ENCODE measurements at regions not wholly inside any gene's neighbourhood (a gene's known extent, or its start where the extent isn't known, plus 50 kb on each side); places are given as distances from the start of the nearest gene placed in this dataset.
A peak's percentile ranks its signal among the peaks of the same experiment; 100 is the strongest.

DNA sequence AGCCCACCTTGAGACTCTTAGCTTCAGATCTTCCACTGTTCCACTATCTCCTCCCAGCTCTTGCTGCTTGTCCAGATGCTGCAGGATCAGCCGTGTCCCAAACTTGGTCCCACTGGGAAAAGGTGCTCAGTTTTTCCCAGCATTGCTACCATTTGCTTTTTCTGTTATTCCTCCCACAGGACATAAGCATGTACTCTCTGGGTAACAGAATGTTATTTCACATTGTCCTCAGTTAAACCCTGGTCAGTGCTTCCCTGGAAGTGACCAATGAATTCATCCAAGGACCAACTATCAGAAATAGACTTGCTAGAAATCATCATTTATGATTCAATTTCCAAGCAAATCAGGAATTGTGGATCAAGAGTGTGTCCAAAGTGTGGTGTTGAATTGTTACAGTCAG lies 179.2 kb upstream of the ZNF32 start:
- H3K27ac ChIP-seq (ENCODE audit: low read depth, low read length), result no peak overlapping the region
- no peaks in the 10 kb centered on the region for H3K27me3 ChIP-seq (ENCODE audit: control insufficient read depth in 1 of 2, insufficient read depth in 2 of 2, low read length in 2 of 2)
- peaks cover 4% of the 10 kb centered on the region for H3K4me1 ChIP-seq (ENCODE audit: insufficient read depth, low read length)

GRCh38 chr10:43825984-43826383 lies 177.3 kb upstream of the ZNF32 start:
- H3K36me3 ChIP-seq (ENCODE audit: insufficient read depth, low read length), result no peaks in the 10 kb centered on the region
- H3K4me3 ChIP-seq (ENCODE audit: low read depth in 1 of 2, low read length in 2 of 2), result no peak overlapping the region
- H3K4me1 ChIP-seq (ENCODE audit: insufficient read depth, low read length), result peaks cover 5% of the 10 kb centered on the region
- no peak overlapping the region for H3K27ac ChIP-seq (ENCODE audit: low read depth, low read length)
- H3K27me3 ChIP-seq (ENCODE audit: control insufficient read depth in 1 of 2, insufficient read depth in 2 of 2, low read length in 2 of 2), result no peaks in the 10 kb centered on the region
- H3K9ac ChIP-seq (ENCODE audit: low read length), result no peak overlapping the region
- no peaks in the 10 kb centered on the region for H3K9me3 ChIP-seq (ENCODE audit: low read length)

More for the DNA sequence above, 179.2 kb upstream of the ZNF32 start:
- no peak overlapping the region for H3K4me3 ChIP-seq (ENCODE audit: low read depth in 1 of 2, low read length in 2 of 2)
- no peaks in the 10 kb centered on the region for H3K36me3 ChIP-seq (ENCODE audit: insufficient read depth, low read length)
- no peaks in the 10 kb centered on the region for H3K9me3 ChIP-seq (ENCODE audit: low read length)
- no peak overlapping the region for H3K9ac ChIP-seq (ENCODE audit: low read length)

GRCh38 chr10:43825421-43825820 lies 176.7 kb upstream of the ZNF32 start:
- H3K9me3 ChIP-seq (ENCODE audit: low read length), result no peaks in the 10 kb centered on the region
- H3K27ac ChIP-seq (ENCODE audit: low read depth, low read length), result no peak overlapping the region
- H3K4me1 ChIP-seq (ENCODE audit: insufficient read depth, low read length), result peaks cover 5% of the 10 kb centered on the region
- H3K4me3 ChIP-seq (ENCODE audit: low read depth in 1 of 2, low read length in 2 of 2), result no peak overlapping the region
- H3K36me3 ChIP-seq (ENCODE audit: insufficient read depth, low read length), result no peaks in the 10 kb centered on the region
- H3K27me3 ChIP-seq (ENCODE audit: control insufficient read depth in 1 of 2, insufficient read depth in 2 of 2, low read length in 2 of 2), result no peaks in the 10 kb centered on the region
- H3K9ac ChIP-seq (ENCODE audit: low read length), result no peak overlapping the region

DNA sequence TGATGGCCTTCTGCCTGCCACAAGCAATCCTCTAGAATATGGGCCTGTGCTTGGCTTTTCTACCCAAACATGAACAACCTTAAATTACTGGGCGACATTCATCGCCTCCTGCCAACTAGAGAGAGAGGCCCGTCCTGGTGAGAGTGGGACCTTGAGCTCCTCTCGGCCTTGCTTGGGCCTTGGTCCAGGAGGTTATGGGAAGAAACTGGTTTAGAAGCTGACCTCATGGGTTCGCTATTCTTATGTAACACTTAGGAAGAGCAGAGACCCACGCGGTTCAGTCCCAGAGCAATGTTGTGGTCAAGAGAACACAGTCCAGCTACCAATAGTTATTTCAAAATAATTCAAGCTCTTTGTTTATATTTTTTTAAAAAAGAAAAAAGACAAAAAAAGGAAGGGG lies 176.3 kb upstream of the ZNF32 start:
- Histone ChIP-seq H3K4me1 (ENCODE audit: insufficient read depth, low read length) (peaks cover 5% of the 10 kb centered on the region), H3K9me3 (ENCODE audit: low read length) (no peaks in the 10 kb centered on the region), H3K9ac (ENCODE audit: low read length) (no peak overlapping the region), H3K27me3 (ENCODE audit: control insufficient read depth in 1 of 2, insufficient read depth in 2 of 2, low read length in 2 of 2) (no peaks in the 10 kb centered on the region), H3K36me3 (ENCODE audit: insufficient read depth, low read length) (no peaks in the 10 kb centered on the region), H3K27ac (ENCODE audit: low read depth, low read length) (peak overlapping the region; percentile 3), H3K4me3 (ENCODE audit: low read depth in 1 of 2, low read length in 2 of 2) (no peak overlapping the region)

- Histone ChIP-seq H3K4me3 (ENCODE audit: low read depth in 1 of 2, low read length in 2 of 2) (no peak overlapping the region), H3K9ac (ENCODE audit: low read length) (no peak overlapping the region), H3K27ac (ENCODE audit: low read depth, low read length) (peak overlapping the region; percentile 51), H3K36me3 (ENCODE audit: insufficient read depth, low read length) (no peaks in the 10 kb centered on the region), H3K9me3 (ENCODE audit: low read length) (no peaks in the 10 kb centered on the region), H3K4me1 (ENCODE audit: insufficient read depth, low read length) (peaks cover 5% of the 10 kb centered on the region), H3K27me3 (ENCODE audit: control insufficient read depth in 1 of 2, insufficient read depth in 2 of 2, low read length in 2 of 2) (no peaks in the 10 kb centered on the region)
Observed at GRCh38 chr10:43822631-43823580, 174.2 kb upstream of the ZNF32 start.

DNA sequence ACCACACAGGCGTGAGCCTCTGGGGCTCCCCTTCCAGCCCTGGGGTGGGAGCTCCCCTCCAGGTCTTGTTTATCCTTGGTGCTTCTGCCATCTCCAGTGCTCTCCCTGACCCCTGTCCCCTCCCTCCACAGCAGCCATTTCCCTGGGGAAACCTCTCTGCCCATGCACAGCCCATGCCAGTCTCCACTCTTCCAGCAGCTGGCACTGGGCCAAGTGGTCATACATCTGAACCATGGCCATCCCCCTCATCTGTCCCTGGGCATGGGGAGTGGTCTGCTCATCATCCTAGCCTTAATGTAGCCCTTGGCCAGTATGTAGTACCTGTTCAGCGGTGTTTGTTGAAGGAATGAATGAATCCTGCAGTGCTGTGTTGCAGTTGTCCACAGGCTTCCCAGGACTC lies 172.4 kb upstream of the ZNF32 start:
- H3K9me3 ChIP-seq (ENCODE audit: low read length), result no peaks in the 10 kb centered on the region
- H3K9ac ChIP-seq (ENCODE audit: low read length), result no peak overlapping the region
- no peaks in the 10 kb centered on the region for H3K27me3 ChIP-seq (ENCODE audit: control insufficient read depth in 1 of 2, insufficient read depth in 2 of 2, low read length in 2 of 2)
- no peak overlapping the region for H3K27ac ChIP-seq (ENCODE audit: low read depth, low read length)
- H3K4me1 ChIP-seq (ENCODE audit: insufficient read depth, low read length), result peaks cover 12% of the 10 kb centered on the region
- H3K4me3 ChIP-seq (ENCODE audit: low read depth in 1 of 2, low read length in 2 of 2), result no peak overlapping the region
- no peaks in the 10 kb centered on the region for H3K36me3 ChIP-seq (ENCODE audit: insufficient read depth, low read length)

GRCh38 chr10:43820663-43821062 lies 172.0 kb upstream of the ZNF32 start:
- Histone ChIP-seq H3K27ac (ENCODE audit: low read depth, low read length) (no peak overlapping the region), H3K9ac (ENCODE audit: low read length) (no peak overlapping the region), H3K36me3 (ENCODE audit: insufficient read depth, low read length) (no peaks in the 10 kb centered on the region), H3K9me3 (ENCODE audit: low read length) (no peaks in the 10 kb centered on the region), H3K4me1 (ENCODE audit: insufficient read depth, low read length) (peaks cover 12% of the 10 kb centered on the region), H3K4me3 (ENCODE audit: low read depth in 1 of 2, low read length in 2 of 2) (no peak overlapping the region), H3K27me3 (ENCODE audit: control insufficient read depth in 1 of 2, insufficient read depth in 2 of 2, low read length in 2 of 2) (no peaks in the 10 kb centered on the region)

GRCh38 chr10:43819464-43820230 lies 171.0 kb upstream of the ZNF32 start:
- Histone ChIP-seq H3K9ac (ENCODE audit: low read length) (no peak overlapping the region), H3K4me3 (ENCODE audit: low read depth in 1 of 2, low read length in 2 of 2) (no peak overlapping the region), H3K36me3 (ENCODE audit: insufficient read depth, low read length) (no peaks in the 10 kb centered on the region), H3K9me3 (ENCODE audit: low read length) (no peaks in the 10 kb centered on the region), H3K4me1 (ENCODE audit: insufficient read depth, low read length) (peaks cover 12% of the 10 kb centered on the region), H3K27ac (ENCODE audit: low read depth, low read length) (no peak overlapping the region), H3K27me3 (ENCODE audit: control insufficient read depth in 1 of 2, insufficient read depth in 2 of 2, low read length in 2 of 2) (no peaks in the 10 kb centered on the region)

DNA sequence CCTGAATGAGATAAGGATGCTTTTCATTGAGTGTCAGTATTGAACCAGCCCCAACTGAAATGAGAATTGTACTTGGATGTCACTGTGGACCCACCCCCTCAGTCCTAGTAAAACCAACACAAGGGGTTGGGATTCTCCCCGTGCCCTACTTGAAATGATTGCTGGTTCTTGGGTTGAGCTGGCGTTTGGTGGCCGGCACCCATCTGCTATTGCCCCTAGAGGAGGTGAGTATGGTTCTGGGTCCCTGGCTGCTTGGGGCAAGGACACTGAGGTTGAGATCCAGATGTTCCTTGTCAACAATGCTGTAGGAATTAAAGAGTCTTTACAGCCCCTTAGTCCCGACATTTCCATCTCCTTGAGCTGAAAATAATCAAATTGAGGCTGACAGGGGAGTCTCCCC lies 170.0 kb upstream of the ZNF32 start:
- no peaks in the 10 kb centered on the region for H3K36me3 ChIP-seq (ENCODE audit: insufficient read depth, low read length)
- no peak overlapping the region for H3K9ac ChIP-seq (ENCODE audit: low read length)
- no peaks in the 10 kb centered on the region for H3K9me3 ChIP-seq (ENCODE audit: low read length)
- H3K4me3 ChIP-seq (ENCODE audit: low read depth in 1 of 2, low read length in 2 of 2), result no peak overlapping the region
- peaks cover 12% of the 10 kb centered on the region for H3K4me1 ChIP-seq (ENCODE audit: insufficient read depth, low read length)
- no peaks in the 10 kb centered on the region for H3K27me3 ChIP-seq (ENCODE audit: control insufficient read depth in 1 of 2, insufficient read depth in 2 of 2, low read length in 2 of 2)
- no peak overlapping the region for H3K27ac ChIP-seq (ENCODE audit: low read depth, low read length)

DNA sequence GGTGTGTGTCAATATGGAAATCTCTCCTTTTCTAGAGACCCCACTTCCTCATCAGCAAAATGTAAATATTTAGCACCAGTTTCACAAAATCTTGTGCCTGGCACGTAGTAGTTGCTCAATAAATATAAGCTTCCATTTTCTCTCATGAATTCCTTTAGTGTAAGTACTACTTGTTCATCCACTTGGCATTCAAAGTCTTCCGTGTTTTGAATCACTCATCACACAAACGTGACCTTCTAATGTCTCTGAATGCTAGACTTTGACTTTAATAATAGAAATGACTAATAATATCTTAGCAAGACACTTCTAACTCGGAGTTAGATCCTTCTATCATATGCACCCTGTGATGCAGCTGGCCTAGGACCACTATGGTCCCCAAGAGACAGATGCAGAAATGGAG lies 168.7 kb upstream of the ZNF32 start:
- H3K27me3 ChIP-seq (ENCODE audit: control insufficient read depth in 1 of 2, insufficient read depth in 2 of 2, low read length in 2 of 2), result no peaks in the 10 kb centered on the region
- H3K9me3 ChIP-seq (ENCODE audit: low read length), result no peaks in the 10 kb centered on the region
- no peak overlapping the region for H3K4me3 ChIP-seq (ENCODE audit: low read depth in 1 of 2, low read length in 2 of 2)
- no peaks in the 10 kb centered on the region for H3K36me3 ChIP-seq (ENCODE audit: insufficient read depth, low read length)
- H3K9ac ChIP-seq (ENCODE audit: low read length), result no peak overlapping the region
- H3K4me1 ChIP-seq (ENCODE audit: insufficient read depth, low read length), result peaks cover 7% of the 10 kb centered on the region
- H3K27ac ChIP-seq (ENCODE audit: low read depth, low read length), result peak overlapping the region; percentile 30

- Histone ChIP-seq H3K36me3 (ENCODE audit: insufficient read depth, low read length) (no peaks in the 10 kb centered on the region), H3K9me3 (ENCODE audit: low read length) (no peaks in the 10 kb centered on the region), H3K4me1 (ENCODE audit: insufficient read depth, low read length) (peaks cover 7% of the 10 kb centered on the region), H3K4me3 (ENCODE audit: low read depth in 1 of 2, low read length in 2 of 2) (no peak overlapping the region), H3K27ac (ENCODE audit: low read depth, low read length) (peak overlapping the region; percentile 30), H3K27me3 (ENCODE audit: control insufficient read depth in 1 of 2, insufficient read depth in 2 of 2, low read length in 2 of 2) (no peaks in the 10 kb centered on the region), H3K9ac (ENCODE audit: low read length) (no peak overlapping the region)
Observed at GRCh38 chr10:43816351-43817321, 168.0 kb upstream of the ZNF32 start.
